Neural cell (in vitro differentiated cells): ENCODE measurements at regions not wholly inside any gene's neighbourhood (a gene's known extent, or its start where the extent isn't known, plus 50 kb on each side); places are given as distances from the start of the nearest gene placed in this dataset.

Experiments used
- small RNA-seq, 3 experiments: library from RNA; depleted of rRNA; stranded (forward); fragments of <200 nt; gene quantifications; one replicate each; pipeline ENCODE3, GENCODE V24; 2012

Small RNAs in the stretch of these regions (small RNA-seq; reads per million reads assigned to genes)
- gene RNU6-635P: 0 reads per million in 3 experiments
